ENCODE measurements at regions not wholly inside any gene's neighbourhood (a gene's known extent, or its start where the extent isn't known, plus 50 kb on each side); places are given as distances from the start of the nearest gene placed in this dataset.

GRCh38 chr13:58474581-58474980 lies 843.0 kb downstream of the PCDH17 start:
- Histone ChIP-seq H3K4me3 (ENCODE audit: low read length, poor library complexity, severe bottlenecking) (no peak overlapping the region), H3K36me3 (ENCODE audit: insufficient read depth, low read length) (no peaks in the 10 kb centered on the region), H3K4me1 (ENCODE audit: insufficient read depth, low read length, poor library complexity, severe bottlenecking) (peaks cover under 1% of the 10 kb centered on the region), H3K9me3 (ENCODE audit: insufficient read depth, low read depth, low read length) (no peaks in the 10 kb centered on the region), H3F3A (ENCODE audit: low read depth) (no peaks in the 10 kb centered on the region), H3K27me3 (ENCODE audit: insufficient read depth, low read length, poor library complexity, severe bottlenecking) (no peaks in the 10 kb centered on the region), H2AFZ (ENCODE audit: low read length) (no peak overlapping the region), H4K20me1 (ENCODE audit: insufficient read depth, low read length, poor library complexity, severe bottlenecking) (no peaks in the 10 kb centered on the region), H3K79me2 (ENCODE audit: insufficient read depth, low read length) (no peaks in the 10 kb centered on the region), H3K4me2 (ENCODE audit: low read depth, low read length, poor library complexity, severe bottlenecking) (no peak overlapping the region), H3K9me2 (replicated peaks; ENCODE audit: low read depth, low read length) (no peaks in the 10 kb centered on the region), H3K9ac (ENCODE audit: low read depth, low read length, poor library complexity, severe bottlenecking) (no peak overlapping the region)
- TF ChIP-seq CTCF (conservative IDR thresholded peaks at IDR 0.05; ENCODE audit: low read length): no peak
- no peak for TF ChIP-seq EZH2phosphoT487 (IDR thresholded peaks at IDR 0.05; ENCODE audit: borderline replicate concordance)

GRCh38 chr13:58476206-58476918 lies 844.8 kb downstream of the PCDH17 start:
- H3K79me2 ChIP-seq (ENCODE audit: insufficient read depth, low read length): no peaks in the 10 kb centered on the region

GRCh38 chr13:58478858-58479257 lies 847.3 kb downstream of the PCDH17 start:
- TF ChIP-seq CTCF (conservative IDR thresholded peaks at IDR 0.05; ENCODE audit: low read length): no peak
- TF ChIP-seq EZH2phosphoT487 (IDR thresholded peaks at IDR 0.05; ENCODE audit: borderline replicate concordance): no peak
- H3K4me2 ChIP-seq (ENCODE audit: low read depth, low read length, poor library complexity, severe bottlenecking): no peak overlapping the region
- H3K79me2 ChIP-seq (ENCODE audit: insufficient read depth, low read length): no peaks in the 10 kb centered on the region
- no peaks in the 10 kb centered on the region for H4K20me1 ChIP-seq (ENCODE audit: insufficient read depth, low read length, poor library complexity, severe bottlenecking)
- H3K9me3 ChIP-seq (ENCODE audit: insufficient read depth, low read depth, low read length): peaks cover 2% of the 10 kb centered on the region; the same call in 1 of the 2 replicates
- no peaks in the 10 kb centered on the region for H3K4me1 ChIP-seq (ENCODE audit: insufficient read depth, low read length, poor library complexity, severe bottlenecking)
- no peaks in the 10 kb centered on the region for H3K9me2 ChIP-seq (replicated peaks; ENCODE audit: low read depth, low read length)
- H2AFZ ChIP-seq (ENCODE audit: low read length): no peak overlapping the region
- no peak overlapping the region for H3K4me3 ChIP-seq (ENCODE audit: low read length, poor library complexity, severe bottlenecking)
- no peak overlapping the region for H3K9ac ChIP-seq (ENCODE audit: low read depth, low read length, poor library complexity, severe bottlenecking)
- H3K27me3 ChIP-seq (ENCODE audit: insufficient read depth, low read length, poor library complexity, severe bottlenecking): no peaks in the 10 kb centered on the region
- no peaks in the 10 kb centered on the region for H3K36me3 ChIP-seq (ENCODE audit: insufficient read depth, low read length)
- H3F3A ChIP-seq (ENCODE audit: low read depth): no peaks in the 10 kb centered on the region

More at GRCh38 chr13:58476206-58476918, 844.8 kb downstream of the PCDH17 start:
- TF ChIP-seq EZH2phosphoT487 (IDR thresholded peaks at IDR 0.05; ENCODE audit: borderline replicate concordance) (no peak), CTCF (conservative IDR thresholded peaks at IDR 0.05; ENCODE audit: low read length) (no peak)
- no peak overlapping the region for H3K9ac ChIP-seq (ENCODE audit: low read depth, low read length, poor library complexity, severe bottlenecking)
- no peak overlapping the region for H3K4me2 ChIP-seq (ENCODE audit: low read depth, low read length, poor library complexity, severe bottlenecking)
- H3K9me3 ChIP-seq (ENCODE audit: insufficient read depth, low read depth, low read length): peaks cover 2% of the 10 kb centered on the region; the same call in 1 of the 2 replicates
- H4K20me1 ChIP-seq (ENCODE audit: insufficient read depth, low read length, poor library complexity, severe bottlenecking): no peaks in the 10 kb centered on the region
- no peaks in the 10 kb centered on the region for H3K27me3 ChIP-seq (ENCODE audit: insufficient read depth, low read length, poor library complexity, severe bottlenecking)
- H3F3A ChIP-seq (ENCODE audit: low read depth): no peaks in the 10 kb centered on the region
- H3K36me3 ChIP-seq (ENCODE audit: insufficient read depth, low read length): no peaks in the 10 kb centered on the region
- H2AFZ ChIP-seq (ENCODE audit: low read length): no peak overlapping the region
- no peaks in the 10 kb centered on the region for H3K4me1 ChIP-seq (ENCODE audit: insufficient read depth, low read length, poor library complexity, severe bottlenecking)
- H3K4me3 ChIP-seq (ENCODE audit: low read length, poor library complexity, severe bottlenecking): no peak overlapping the region
- no peaks in the 10 kb centered on the region for H3K9me2 ChIP-seq (replicated peaks; ENCODE audit: low read depth, low read length)
